Thyroid gland (tissue), 4 donors: ENCODE measurements at regions not wholly inside any gene's neighbourhood (a gene's known extent, or its start where the extent isn't known, plus 50 kb on each side); places are given as distances from the start of the nearest gene placed in this dataset.

Experiments used
- CTCF ChIP-seq, 6 experiments: fragments of 200-600 bp in 3 of 6; fragments of 450-650 bp in 3 of 6; sonication (generic) in 3 of 6; IDR thresholded peaks; one replicate each; pipeline ENCODE4 v1.5.1; 2016 to 2019; ENCODE audit warnings: antibody characterized with exemption in 6 of 6, mild to moderate bottlenecking in 2 of 6, inconsistent platforms in 1 of 6, moderate library complexity in 1 of 6
- POLR2A ChIP-seq, 2 donors: fragments of 450-650 bp; IDR thresholded peaks; one replicate each; pipeline ENCODE4 v1.6.1; 2017; ENCODE audit warnings: antibody characterized with exemption in 2 of 2, mild to moderate bottlenecking in 2 of 2, moderate library complexity in 1 of 2

DNA sequence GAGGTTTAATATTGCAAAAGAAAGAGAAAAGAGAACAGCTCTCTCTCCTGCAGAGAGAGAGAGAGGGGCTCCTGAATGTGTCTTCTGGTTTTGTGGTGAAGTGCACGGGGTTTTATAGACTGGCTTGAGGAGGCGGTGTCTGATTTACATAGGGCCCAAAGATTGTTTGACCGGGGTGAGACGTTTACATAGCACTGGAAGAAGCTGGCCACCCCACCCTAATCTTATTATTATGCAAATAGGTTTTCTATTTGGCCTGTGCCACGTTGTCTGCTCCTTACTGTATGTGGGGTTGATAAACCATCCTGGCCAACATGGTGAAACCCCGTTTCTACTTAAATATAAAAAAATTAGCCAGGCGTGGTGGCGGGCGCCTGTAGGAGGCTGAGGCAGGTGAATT lies 268.6 kb downstream of the SV2B start:
- TF ChIP-seq CTCF (IDR thresholded peaks at IDR 0.05) (no peak), POLR2A (IDR thresholded peaks at IDR 0.05) (no peak)
